Hematopoietic multipotent progenitor cell treated with erythropoietin and hydrocortisone succinate and interleukin-3 and kit ligand, for 8 days (in vitro differentiated cells): ENCODE measurements at regions not wholly inside any gene's neighbourhood (a gene's known extent, or its start where the extent isn't known, plus 50 kb on each side); places are given as distances from the start of the nearest gene placed in this dataset.

Source experiments
- DNase-seq: peaks from one replicate; pipeline ENCODE4 v3.0.0-alpha.2; 2015

- no peak for DNase-seq
Measured at GRCh38 chr2:240324312-240325015, 111.0 kb upstream of the GPC1 start.

GRCh38 chr2:240325016-240326007, 110.2 kb upstream of the GPC1 start:
- DNase-seq, result no peak

- no peak for DNase-seq
Measured at GRCh38 chr2:240326246-240326645, 109.2 kb upstream of the GPC1 start.

DNA sequence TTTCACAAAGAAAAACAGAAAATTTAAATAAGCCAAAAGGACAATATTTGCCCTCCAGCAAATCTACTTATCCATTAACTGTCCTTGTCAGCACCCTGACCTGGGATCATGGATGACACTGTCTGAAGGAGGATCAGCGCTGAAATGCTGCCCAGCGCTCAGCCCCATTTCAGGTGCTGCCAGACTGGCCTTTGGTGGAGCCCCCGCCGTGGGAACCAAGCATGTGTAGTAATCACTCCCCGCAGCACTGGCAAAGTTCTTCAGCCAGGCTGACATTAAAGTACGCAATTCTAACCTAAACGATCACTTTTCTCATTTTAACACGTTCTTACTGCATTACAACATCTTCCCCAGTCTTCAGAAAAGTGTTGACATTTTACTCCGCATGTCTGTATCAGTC, 108.6 kb upstream of the GPC1 start:
- no peak for DNase-seq

- no peak for DNase-seq
Measured at GRCh38 chr2:240327566-240327965, 107.9 kb upstream of the GPC1 start.

- DNase-seq, result no peak
Measured at GRCh38 chr2:240328526-240328925, 106.9 kb upstream of the GPC1 start.

DNA sequence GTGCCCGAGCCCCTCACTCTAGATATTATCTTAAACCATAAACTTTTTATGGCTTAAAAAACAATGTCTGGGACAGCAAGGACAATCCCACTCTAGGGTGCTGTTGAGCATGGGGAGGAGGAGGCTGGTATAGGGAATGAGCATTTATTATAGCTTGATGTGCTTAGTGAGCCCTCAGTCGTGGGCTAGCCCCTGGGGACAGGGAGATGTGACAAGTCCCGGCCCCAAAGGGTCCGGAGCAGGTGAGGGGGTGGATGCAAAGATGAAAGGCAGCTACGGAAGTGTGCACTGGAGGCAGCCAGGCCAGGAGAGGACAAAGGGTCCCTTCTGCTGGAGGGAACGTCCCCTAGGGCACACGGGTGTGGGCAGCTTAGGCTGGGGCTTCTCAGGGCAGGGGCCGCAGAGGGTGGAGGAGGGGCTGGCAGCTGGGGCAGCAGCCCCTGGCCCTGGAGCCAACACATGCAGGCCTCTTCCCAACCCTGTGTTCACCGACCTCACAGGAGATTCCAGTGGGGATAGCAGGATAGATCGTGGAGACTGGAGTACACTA, 106.3 kb upstream of the GPC1 start:
- DNase-seq, result no peak

DNA sequence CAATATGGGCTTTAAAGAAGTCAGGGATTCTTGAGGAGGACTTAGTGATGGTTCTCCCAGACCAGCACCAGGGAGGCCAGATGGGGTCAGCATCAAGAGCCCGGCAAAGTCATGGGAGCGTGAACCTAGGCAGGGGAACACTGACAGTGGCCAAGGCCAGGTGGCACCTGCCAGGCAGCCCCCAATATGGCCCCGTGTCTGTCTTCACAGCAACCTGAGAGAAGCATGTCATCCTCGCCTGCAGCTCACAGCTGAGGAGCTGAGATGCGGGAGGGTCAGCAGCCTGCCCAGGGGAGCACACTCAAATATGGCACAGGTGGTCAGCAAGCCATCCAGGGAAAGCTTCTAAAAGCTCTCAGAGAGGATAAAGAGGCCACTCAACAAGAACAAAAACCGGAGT, 105.7 kb upstream of the GPC1 start:
- DNase-seq, result no peak

GRCh38 chr2:240333985-240334384, 101.5 kb upstream of the GPC1 start:
- DNase-seq, result no peak

DNA sequence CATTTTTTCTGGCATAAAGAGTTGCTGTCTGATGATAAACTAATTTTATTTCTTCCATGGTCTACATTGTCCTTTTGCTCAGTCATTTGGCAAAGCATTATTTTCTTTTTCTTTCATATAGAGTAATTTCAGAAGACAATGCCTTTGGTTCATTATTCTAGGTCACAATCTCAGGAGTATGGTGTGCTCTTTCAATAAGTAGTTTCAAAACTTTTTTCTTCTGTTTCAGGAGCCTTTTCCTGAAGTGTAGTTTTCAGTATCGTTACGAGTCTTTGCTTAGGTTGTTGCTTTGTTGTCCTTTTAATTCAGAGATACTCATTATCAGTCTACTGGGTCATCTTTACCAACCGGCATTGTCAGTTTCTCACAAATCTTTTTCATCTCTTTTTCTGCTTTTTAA, 100.4 kb upstream of the GPC1 start:
- no peak for DNase-seq

GRCh38 chr2:240336820-240337427, 98.5 kb upstream of the GPC1 start:
- DNase-seq, result no peak

DNA sequence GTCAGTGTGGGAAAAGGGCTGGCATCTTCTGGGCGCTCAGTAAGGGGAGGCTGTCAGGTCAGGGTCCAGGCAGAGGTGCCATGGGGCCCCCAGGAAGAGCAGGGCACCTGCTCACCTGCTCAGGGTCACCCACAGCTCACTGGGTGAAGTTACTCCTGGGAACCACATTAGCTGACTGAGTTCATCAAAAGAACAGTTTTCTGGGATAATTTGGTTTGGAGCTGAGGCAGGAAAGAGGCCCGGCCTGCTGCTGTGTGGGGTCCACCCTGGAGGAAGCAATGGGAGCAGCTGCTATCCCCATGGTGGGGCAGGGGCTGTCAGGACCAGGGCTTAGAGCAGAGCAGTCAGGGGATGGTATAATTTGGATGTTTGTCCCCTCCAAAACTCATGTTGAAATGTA, 97.2 kb upstream of the GPC1 start:
- DNase-seq, result no peak

- DNase-seq, result no peak
Measured at GRCh38 chr2:240339411-240340360, 95.8 kb upstream of the GPC1 start.

GRCh38 chr2:240340361-240340761, 95.1 kb upstream of the GPC1 start:
- no peak for DNase-seq

GRCh38 chr2:240341064-240341463, 94.4 kb upstream of the GPC1 start:
- no peak for DNase-seq

GRCh38 chr2:240343548-240343947, 91.9 kb upstream of the GPC1 start:
- DNase-seq, result no peak

GRCh38 chr2:240344904-240345303, 90.6 kb upstream of the GPC1 start:
- DNase-seq, result no peak

- DNase-seq, result no peak
Measured at GRCh38 chr2:240346015-240346752, 89.3 kb upstream of the GPC1 start.

GRCh38 chr2:240346753-240347372, 88.6 kb upstream of the GPC1 start:
- DNase-seq, result no peak

GRCh38 chr2:240347373-240347940, 88.0 kb upstream of the GPC1 start:
- DNase-seq, result no peak
